OCI-LY7 (cell line): ENCODE measurements at regions not wholly inside any gene's neighbourhood (a gene's known extent, or its start where the extent isn't known, plus 50 kb on each side); places are given as distances from the start of the nearest gene placed in this dataset.

Experiments
- BruUV-seq: library from RNA; stranded (reverse); fragments of 400-500 nt; replicated peaks from 2 replicates; lab custom pipeline; 2021; lab: Mats Ljungman, UMichigan
- CTCF ChIA-PET: fragments of 300-600 bp; sonication (Branson Sonifier 250); formaldehyde crosslinking; loops from one replicate; lab custom pipeline; 2022; ENCODE audit warnings: antibody characterized with exemption; ENCODE audit not compliant: unreplicated experiment; lab: Charles Lee
- POLR2A ChIA-PET: fragments of 300-600 bp; sonication (Branson Sonifier 250); formaldehyde crosslinking; loops from one replicate; lab custom pipeline; 2022; ENCODE audit warnings: antibody characterized with exemption; lab: Charles Lee
- DNase-seq: peaks from one replicate; pipeline ENCODE4 v3.0.0-alpha.2; 2015; ENCODE audit warnings: low spot score
- H2AFZ ChIP-seq: fragments of 200-600 bp; sonication (generic), shearing (Covaris generic); 2 replicates; pipeline ENCODE4 v1.6.1; 2014; ENCODE audit warnings: mild to moderate bottlenecking, antibody characterized with exemption, low read length, moderate library complexity
- H3K27ac ChIP-seq: fragments of 200-600 bp; sonication (generic); 2 replicates; pipeline ENCODE4 v1.5.1; 2014; ENCODE audit warnings: mixed run types, low read depth, mild to moderate bottlenecking, moderate library complexity, low read length, inconsistent platforms; ENCODE audit not compliant: poor library complexity, severe bottlenecking
- H3K36me3 ChIP-seq: fragments of 200-600 bp; sonication (generic); 2 replicates; pipeline ENCODE4 v1.6.1; 2014; ENCODE audit warnings: mild to moderate bottlenecking, antibody characterized with exemption, low read length, moderate library complexity, mixed read lengths; ENCODE audit not compliant: insufficient read depth
- H3K4me1 ChIP-seq: fragments of 200-600 bp; sonication (generic); 2 replicates; pipeline ENCODE4 v1.5.1; 2014; ENCODE audit warnings: mild to moderate bottlenecking, low read length; ENCODE audit not compliant: insufficient read depth, poor library complexity, severe bottlenecking
- H3K4me2 ChIP-seq: fragments of 200-600 bp; sonication (generic); 2 replicates; pipeline ENCODE4 v1.6.1; 2014; ENCODE audit warnings: mild to moderate bottlenecking, low read length
- H3K4me3 ChIP-seq: fragments of 200-600 bp; sonication (generic); 2 replicates; pipeline ENCODE4 v1.5.1; 2014; ENCODE audit warnings: mild to moderate bottlenecking, low read depth, low read length; ENCODE audit not compliant: poor library complexity, severe bottlenecking
- H3K79me2 ChIP-seq: fragments of 200-600 bp; sonication (generic); 2 replicates; pipeline ENCODE4 v1.6.1; 2016; ENCODE audit warnings: low read depth, mild to moderate bottlenecking, low read length, moderate library complexity, mixed read lengths; ENCODE audit not compliant: insufficient read depth
- H3K9me2 ChIP-seq: fragments of 200-600 bp; sonication (generic); 2 replicates; pipeline ENCODE4 v1.6.1; 2016; ENCODE audit warnings: mild to moderate bottlenecking, low read length, mixed read lengths; ENCODE audit not compliant: insufficient read depth
- H3K9me3 ChIP-seq: fragments of 200-600 bp; sonication (generic); 2 replicates; pipeline ENCODE4 v1.6.1; 2014; ENCODE audit warnings: mild to moderate bottlenecking, mixed run types, low read length, mixed read lengths
- H4K20me1 ChIP-seq: fragments of 200-600 bp; sonication (generic); 2 replicates; pipeline ENCODE4 v1.6.1; 2014; ENCODE audit warnings: mild to moderate bottlenecking, antibody characterized with exemption, low read length, moderate library complexity, mixed read lengths; ENCODE audit not compliant: insufficient read depth
- EZH2phosphoT487 ChIP-seq: fragments of 200-600 bp; sonication (generic); IDR thresholded peaks from 2 replicates; pipeline ENCODE4 v1.6.1; 2018; ENCODE audit warnings: low read depth, borderline replicate concordance, mild to moderate bottlenecking, mixed run types, antibody characterized with exemption, low read length, moderate library complexity, mixed read lengths
- intact Hi-C: fragments of 100-400 bp; cut with micrococcal nuclease; formaldehyde crosslinking; loops from one replicate; pipeline ENCODE4 v1.10.0; 2022; ENCODE audit not compliant: unreplicated experiment
- TF ChIP-seq, protein P1 (sequence below): fragments of 200-600 bp; sonication (generic); conservative IDR thresholded peaks from 2 replicates; pipeline ENCODE4 v1.5.1; 2014; ENCODE audit warnings: mild to moderate bottlenecking, antibody characterized with exemption, low read length, moderate library complexity, mixed read lengths

DNA sequence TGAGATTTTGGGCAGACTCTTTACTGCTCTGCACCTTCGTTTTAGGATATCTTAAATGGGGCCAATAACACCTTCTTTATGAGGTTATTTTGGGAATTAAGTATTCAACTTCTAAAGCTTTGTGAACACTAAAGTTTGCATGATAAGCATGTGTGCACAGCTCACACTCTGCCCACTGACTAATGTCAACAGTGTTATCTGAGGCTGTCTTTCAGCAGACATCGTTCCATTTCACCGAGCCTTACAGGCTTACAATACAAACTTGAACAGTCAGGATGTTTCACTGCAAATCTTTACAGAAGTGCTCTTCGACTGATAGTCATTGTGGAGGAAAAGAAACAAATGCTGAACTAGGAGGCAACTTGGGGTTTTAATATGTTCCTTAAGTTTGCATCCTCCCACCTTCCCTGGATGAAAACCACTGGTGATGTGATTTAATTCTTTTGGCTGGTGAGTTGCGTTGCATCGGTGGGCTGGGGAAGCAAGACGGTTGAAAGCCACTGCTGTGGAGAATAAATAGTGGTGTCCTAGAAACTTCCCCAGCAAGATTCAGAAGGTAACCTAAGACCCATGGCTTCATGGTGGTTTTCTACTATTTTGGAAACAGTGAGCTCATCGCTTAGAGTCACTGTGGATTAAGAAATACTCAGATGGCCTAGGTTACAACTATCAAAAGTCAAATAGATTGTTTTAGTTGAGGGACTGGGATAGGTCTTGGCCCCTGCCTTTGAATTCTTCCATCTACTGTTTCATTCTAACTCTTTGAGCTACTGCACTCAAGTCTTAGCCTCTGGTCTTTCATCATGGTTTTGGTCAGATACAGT, 167.2 kb upstream of the MAP3K7 start:
- POLR2A ChIA-PET, result interaction anchor here (0.6 kb wide), 2 partner anchors 108 to 137 kb away, joined by 3 read pairs; no protein-coding TSS in a partner anchor
- intact Hi-C loops, result no loop called here

DNA sequence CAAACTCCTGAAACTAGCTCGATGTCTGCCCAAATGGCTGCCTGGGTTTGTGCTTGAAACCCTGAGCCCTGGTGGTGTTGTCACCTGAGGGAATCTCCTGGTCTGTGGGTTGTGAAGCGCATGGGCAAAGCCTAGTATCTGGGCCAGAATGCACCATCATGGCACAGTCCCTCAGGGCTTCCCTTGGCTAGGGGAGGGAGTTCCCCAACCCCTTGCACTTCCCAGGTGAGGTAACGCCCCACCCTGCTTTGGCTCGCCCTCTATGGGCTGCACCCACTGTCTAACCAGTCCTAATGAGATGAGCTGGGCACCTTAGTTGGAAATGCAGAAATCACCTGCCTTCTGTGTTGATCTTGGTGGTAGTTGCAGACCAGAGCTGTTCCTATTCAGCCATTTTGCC, 152.9 kb upstream of the MAP3K7 start:
- no TSS peak for BruUV-seq
- Histone ChIP-seq H3K4me2 (no peak overlapping the region), H3K27ac (no peak overlapping the region), H3K79me2 (no peaks in the 10 kb centered on the region), H2AFZ (no peak overlapping the region), H3K4me1 (no peaks in the 10 kb centered on the region), H3K36me3 (no peaks in the 10 kb centered on the region), H3K9me2 (no peaks in the 10 kb centered on the region), H3K4me3 (no peak overlapping the region), H3K9me3 (no peaks in the 10 kb centered on the region), H4K20me1 (no peaks in the 10 kb centered on the region)
- DNase-seq, result no peak
- POLR2A ChIA-PET, result interaction anchor here (1.7 kb wide), 1 partner anchor 38 kb away, joined by 4 read pairs; no protein-coding TSS in a partner anchor
- no peak for TF ChIP-seq EZH2phosphoT487
- TF ChIP-seq, protein P1, sequence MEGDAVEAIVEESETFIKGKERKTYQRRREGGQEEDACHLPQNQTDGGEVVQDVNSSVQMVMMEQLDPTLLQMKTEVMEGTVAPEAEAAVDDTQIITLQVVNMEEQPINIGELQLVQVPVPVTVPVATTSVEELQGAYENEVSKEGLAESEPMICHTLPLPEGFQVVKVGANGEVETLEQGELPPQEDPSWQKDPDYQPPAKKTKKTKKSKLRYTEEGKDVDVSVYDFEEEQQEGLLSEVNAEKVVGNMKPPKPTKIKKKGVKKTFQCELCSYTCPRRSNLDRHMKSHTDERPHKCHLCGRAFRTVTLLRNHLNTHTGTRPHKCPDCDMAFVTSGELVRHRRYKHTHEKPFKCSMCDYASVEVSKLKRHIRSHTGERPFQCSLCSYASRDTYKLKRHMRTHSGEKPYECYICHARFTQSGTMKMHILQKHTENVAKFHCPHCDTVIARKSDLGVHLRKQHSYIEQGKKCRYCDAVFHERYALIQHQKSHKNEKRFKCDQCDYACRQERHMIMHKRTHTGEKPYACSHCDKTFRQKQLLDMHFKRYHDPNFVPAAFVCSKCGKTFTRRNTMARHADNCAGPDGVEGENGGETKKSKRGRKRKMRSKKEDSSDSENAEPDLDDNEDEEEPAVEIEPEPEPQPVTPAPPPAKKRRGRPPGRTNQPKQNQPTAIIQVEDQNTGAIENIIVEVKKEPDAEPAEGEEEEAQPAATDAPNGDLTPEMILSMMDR, result no peak
- CTCF ChIA-PET, result no interaction called here
- intact Hi-C loops, result no loop called here

More for the DNA sequence above, 167.2 kb upstream of the MAP3K7 start:
- Histone ChIP-seq H4K20me1 (no peaks in the 10 kb centered on the region), H3K4me3 (no peak overlapping the region), H3K27ac (no peak overlapping the region), H3K79me2 (no peaks in the 10 kb centered on the region), H3K9me3 (no peaks in the 10 kb centered on the region), H2AFZ (no peak overlapping the region), H3K4me1 (no peaks in the 10 kb centered on the region), H3K4me2 (no peak overlapping the region), H3K9me2 (no peaks in the 10 kb centered on the region), H3K36me3 (no peaks in the 10 kb centered on the region)
- DNase-seq, result no peak
- TF ChIP-seq, protein P1, result no peak
- no peak for TF ChIP-seq EZH2phosphoT487
- no TSS peak for BruUV-seq
- CTCF ChIA-PET, result no interaction called here

DNA sequence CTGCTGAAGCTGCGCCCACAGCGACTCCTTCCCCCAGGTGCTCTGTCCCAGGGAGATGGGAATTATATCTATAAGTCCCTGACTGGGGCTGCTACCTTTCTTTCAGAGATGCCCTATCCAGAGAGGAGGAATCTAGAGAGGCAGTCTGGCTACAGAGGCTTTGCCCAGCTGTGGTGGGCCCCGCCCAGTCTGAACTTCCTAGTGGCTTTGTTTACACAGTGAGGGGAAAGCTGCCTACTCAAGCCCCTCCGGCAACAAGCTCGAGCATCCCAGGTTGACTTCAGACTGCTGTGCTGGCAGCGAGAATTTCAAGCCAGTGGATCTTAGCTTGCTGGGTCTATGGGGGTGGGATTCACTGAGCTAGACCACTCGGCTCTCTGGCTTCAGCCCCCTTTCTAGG, 152.5 kb upstream of the MAP3K7 start:
- H3K4me1 ChIP-seq, result no peaks in the 10 kb centered on the region
- intact Hi-C loops, result no loop called here
- no peak overlapping the region for H2AFZ ChIP-seq
- H3K27ac ChIP-seq, result no peak overlapping the region
- CTCF ChIA-PET, result no interaction called here
- H3K9me2 ChIP-seq, result no peaks in the 10 kb centered on the region
- no peak for DNase-seq
- no peak overlapping the region for H3K4me3 ChIP-seq
- no peak for TF ChIP-seq EZH2phosphoT487
- TF ChIP-seq, protein P1, result no peak
- POLR2A ChIA-PET, result interaction anchor here (1.7 kb wide), 1 partner anchor 38 kb away, joined by 4 read pairs; no protein-coding TSS in a partner anchor
- H3K36me3 ChIP-seq, result no peaks in the 10 kb centered on the region
- no peaks in the 10 kb centered on the region for H4K20me1 ChIP-seq
- H3K79me2 ChIP-seq, result no peaks in the 10 kb centered on the region
- no TSS peak for BruUV-seq
- H3K9me3 ChIP-seq, result no peaks in the 10 kb centered on the region
- no peak overlapping the region for H3K4me2 ChIP-seq
